ENCODE measurements at regions not wholly inside any gene's neighbourhood (a gene's known extent, or its start where the extent isn't known, plus 50 kb on each side); places are given as distances from the start of the nearest gene placed in this dataset.
A peak's percentile ranks its signal among the peaks of the same experiment; 100 is the strongest.

DNA sequence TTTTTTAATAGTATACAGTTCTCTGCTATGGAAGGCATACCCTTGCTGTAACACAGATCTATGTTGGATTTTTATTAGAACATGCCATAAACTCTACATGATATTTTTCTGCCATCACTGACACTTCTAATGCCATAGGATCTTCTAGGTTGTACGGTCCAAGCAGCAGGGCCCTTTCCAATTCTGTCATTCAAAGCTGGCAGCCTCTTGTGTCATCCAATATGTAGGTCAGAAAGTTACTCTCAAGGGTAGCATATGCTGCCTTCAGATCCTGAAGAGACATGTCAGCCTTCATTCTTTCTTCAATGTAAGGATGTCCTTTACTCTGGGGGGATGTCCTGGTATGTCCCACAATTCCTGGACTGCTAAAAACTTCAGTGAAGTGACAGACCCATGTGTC, 629.2 kb upstream of the USP24 start:
- no peak for DNase-seq

DNA sequence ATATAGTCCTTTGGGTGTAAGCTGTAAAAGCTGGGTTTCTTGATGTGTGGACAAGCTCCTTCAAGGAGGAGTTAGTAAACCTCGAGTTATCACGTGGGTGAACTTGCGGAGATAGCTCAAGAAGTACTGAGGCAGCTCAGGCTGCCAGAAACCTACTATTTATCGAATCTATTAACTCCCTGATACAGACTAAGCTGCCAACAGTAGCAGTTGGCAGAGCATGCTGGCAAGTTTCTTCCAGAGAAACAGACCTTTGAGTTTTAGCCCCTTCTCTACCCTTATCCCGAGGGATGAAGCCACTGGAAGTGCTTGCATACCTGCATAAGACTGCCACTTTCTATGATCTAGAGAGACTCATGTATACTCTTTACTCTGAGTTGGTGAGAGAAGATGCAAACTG, 624.5 kb upstream of the USP24 start:
- DNase-seq = peak; percentile 31

DNA sequence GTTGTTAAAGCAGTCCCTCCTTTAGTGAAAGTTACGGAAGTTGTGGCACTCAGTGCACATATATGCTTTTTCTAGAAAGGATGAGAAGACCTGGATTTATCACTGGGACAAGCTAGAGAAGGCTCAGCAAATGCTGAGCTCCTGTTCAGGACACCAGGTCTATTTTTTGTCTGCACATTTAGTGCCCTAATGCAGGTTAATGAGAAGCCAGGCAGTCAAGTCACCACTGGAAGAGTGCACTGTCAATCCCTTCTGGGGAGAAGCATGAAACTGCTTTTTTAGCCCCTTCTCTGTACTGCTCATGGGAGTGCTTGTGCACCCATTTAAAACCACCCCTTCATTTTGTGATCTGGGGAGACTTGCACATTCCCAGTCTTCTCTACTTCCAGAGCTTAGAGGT, 624.1 kb upstream of the USP24 start:
- DNase-seq = no peak

DNA sequence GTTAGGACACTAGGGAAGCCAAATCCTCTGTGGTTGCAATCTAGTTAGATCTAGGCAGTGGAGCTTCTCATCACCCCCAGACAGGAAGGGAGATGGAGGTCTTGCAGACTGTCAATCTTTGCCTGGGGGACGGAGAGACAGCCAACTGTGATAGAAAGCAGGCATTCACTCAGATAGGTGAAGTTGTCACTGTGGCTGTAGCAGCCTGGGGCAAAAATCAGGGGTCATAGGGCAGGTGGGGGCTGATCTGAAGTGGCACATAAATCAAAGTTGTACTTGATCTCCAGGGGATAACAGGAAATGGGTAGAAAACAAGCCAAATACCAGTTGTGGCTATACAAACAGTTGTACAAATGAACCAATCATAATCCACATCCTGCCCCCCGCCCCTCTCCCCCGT, 620.9 kb upstream of the USP24 start:
- DNase-seq = no peak

DNA sequence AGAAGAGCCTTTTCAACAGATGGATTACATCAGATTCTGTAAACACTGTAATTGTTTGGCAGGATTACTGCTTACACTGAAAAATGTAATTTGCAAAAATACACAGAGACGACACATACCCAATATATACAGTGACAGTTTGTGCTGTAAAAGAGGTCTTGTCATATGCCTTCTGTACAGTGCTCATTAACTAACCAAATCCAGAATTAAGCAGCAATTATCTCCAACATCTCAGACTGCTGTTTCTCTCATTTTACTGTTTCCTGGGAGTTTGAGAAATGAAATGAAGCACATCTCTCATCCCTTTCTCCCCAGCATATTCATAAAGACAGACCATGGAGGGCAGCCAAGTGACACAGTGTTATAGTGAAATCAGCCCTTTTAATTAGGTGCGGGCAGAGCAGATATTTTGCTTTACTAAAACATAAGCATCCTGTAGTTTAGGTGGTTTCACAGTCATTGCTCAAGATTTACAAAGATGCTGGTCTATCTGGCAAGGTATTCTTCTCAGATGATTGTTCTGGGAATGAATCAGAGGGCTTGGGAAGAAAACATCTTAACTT, 618.4 kb upstream of the USP24 start:
- DNase-seq = peak; percentile 80

DNA sequence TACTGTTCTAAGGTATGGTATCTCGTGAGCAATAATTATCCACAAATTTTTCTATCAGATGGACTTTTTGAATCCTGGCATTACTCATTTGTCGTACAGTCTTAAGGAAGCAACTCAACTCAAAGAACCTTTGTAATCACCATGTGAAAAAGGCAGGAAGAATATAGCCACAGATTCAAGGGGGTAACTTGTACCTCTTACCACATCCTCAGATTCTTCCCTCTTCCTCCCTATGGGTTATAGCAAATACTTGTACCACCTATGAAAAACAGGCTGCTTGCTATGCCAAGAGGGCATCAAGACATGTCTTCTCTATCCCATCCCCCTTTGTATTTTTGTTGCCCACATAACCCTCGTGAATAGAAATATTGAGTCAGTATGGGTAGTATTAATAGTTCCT, 616.6 kb upstream of the USP24 start:
- no peak for DNase-seq

DNA sequence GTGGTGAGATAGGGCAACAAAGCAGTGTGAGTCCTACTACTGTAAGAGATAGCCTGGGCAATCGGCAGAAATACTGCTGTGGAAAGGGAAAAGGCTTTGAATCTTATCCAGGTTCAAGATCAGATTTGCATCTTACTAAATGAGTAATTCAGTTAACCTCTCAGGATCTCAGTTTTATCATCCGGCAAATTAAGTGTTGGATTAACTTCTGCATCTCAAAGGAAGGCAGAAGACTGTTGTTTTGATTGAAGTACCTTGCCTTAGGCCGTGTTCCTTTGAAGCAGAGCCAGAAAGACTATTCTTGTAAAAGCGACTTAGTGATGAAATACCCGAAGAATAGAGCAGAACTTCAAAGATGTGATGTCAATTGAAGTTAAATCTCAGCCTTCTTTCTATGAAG, 612.9 kb upstream of the USP24 start:
- DNase-seq = no peak

DNA sequence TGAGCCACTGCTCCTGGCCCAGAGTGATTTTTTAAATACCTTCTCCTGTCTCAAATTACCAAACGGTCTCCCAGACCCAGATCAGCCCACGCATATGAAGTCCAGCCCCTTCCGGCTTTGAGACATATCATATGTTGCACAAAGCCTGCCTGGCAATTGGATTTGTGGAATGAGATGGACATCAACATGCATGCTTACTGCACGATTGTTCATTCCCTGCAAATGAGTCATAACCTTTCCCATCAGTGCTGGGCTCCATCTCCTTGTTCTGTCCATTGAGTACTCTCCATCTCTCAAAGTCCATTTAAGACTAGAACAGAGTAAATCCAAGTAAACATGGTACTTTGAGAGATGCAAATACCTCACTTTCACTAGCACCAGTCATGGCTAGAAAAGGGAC, 612.2 kb upstream of the USP24 start:
- no peak for DNase-seq

DNA sequence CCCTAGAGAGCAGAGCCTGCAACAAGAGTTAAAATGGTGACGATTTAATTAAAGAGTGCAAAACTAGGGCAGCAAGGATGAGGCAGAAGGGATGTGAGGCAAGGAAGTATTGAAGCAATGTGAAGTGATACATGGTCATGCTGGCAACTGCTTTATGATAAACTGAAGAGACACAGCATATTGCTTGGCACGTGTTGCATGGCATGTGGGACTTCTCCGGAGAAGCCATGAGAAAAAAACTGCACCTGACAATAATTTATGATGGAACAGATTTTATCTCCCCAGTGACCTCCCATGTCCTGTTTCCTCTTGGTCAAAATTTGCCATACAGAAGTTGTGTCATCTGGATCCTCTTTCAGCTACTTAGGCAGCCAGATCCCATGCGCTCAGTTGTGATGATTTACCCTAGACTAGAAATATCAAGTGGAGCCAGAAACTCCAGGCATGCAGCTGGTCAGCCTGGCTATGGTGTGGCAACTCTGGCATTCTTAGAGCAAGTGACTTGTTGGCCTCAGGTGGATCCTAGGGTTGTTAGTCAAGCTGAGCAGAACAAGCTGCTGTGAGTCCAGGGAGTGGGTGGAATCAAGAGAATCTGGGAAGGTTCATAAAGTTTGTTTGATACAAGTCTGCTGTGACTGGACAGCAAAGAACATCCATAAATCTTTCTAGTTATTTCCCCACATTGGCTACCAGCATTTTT, 611.4 kb upstream of the USP24 start:
- peak; percentile 89 for DNase-seq

DNA sequence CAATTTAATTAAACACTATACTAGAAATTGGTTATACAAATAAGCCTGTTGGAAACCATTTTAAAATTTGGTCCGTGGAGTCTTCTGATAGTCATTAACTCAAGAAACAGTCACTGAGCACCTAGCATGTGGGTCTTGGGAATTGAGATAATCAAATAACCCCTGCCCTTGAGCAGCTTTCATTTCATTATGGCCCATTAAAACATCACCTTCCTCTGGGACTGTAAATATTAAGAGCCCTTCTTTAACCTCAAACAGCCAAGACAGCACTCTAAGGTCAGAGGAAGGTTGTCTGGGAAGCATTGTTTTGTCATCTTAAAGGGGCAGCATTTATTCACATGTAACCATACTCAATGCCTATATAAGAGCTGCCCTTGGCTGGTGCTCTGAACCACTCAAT, 610.3 kb upstream of the USP24 start:
- DNase-seq = no peak

DNA sequence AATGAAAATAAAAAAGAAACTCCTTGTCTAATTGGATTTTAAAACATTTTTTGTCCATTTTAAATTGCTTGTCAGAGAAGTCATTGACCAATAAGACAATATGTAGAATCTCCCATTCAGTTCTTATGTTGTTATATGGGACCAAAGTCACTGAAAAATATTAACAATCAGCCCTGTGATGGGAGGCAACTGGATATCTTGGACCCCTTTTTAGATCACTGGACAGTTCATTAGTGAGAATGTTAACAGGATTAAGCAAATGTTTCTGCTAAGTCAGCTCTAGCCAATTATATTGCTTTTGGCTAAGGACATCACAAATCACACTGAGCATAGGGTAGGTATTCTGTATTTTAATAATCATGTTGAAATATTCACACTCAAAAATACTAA, 609.1 kb upstream of the USP24 start:
- no peak for DNase-seq

DNA sequence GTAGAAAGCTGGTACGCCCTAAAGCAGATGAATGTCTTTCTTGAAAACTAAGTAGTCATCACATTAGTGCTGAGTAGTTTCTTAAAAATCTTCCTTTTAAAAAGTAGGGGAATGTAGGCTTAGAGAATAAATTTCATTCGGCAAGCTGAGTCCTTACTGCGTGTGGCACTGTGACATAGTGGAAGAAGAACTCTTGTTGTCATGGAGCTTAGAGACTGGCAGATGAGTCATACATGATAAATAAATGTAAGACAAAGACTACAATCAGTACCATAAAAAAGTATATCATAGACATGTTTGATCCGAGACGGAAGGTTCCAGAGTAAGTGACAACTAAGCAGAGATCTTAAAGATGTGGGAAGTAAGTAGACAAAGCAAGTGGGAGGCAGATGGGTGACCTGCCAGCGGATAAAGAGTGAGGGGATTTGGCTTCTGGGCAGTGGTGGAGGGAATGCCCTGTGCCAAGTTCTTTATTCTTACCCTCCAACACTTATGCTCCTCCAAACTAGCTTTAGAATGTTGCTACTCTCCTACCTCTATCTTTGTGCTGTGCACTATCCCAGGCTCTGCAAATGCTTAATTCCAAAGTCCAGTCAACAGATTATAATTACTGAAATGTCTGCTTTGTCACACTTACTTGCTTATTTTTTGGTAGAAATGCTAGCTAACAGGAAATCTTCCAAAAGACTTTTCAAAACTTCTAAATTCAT, 608.5 kb upstream of the USP24 start:
- DNase-seq = peak; percentile 18

DNA sequence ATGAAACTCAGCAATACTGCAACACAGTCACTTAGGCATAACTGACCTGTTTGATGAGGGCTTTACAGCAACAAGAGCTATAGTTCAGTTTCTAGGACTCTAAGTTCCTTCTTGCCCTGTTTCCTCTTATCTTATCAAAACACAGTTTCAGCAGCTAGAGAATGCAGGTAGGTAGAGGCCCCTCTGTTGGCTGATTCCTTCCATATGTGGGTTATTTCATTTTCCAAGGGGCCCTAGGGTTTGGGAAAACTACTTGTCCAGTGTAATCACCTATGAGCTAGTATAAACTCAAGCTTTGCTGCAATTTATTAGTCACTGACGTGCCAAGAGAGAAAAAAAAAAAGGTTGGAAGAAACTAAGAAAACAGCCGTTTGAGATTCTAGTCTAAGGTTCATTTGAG, 607.7 kb upstream of the USP24 start:
- no peak for DNase-seq

DNA sequence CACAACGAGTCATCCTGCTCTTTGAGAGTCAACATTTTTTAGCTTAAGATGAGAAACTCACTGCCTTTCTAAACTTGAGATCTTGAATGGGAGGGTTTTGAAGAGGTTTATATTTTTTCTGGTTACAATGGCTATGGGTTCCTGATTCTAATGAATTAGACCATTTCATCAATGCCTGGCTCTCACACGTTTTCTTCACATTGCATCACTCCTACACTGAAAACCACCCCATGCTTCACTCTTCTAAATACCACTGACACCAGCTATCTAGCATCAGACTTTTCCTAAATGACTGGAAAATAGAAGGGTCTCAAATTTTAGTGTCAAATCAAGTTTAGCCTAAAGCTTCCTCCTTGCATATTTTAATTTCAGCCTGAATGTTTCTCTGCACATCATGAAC, 606.1 kb upstream of the USP24 start:
- no peak for DNase-seq

DNA sequence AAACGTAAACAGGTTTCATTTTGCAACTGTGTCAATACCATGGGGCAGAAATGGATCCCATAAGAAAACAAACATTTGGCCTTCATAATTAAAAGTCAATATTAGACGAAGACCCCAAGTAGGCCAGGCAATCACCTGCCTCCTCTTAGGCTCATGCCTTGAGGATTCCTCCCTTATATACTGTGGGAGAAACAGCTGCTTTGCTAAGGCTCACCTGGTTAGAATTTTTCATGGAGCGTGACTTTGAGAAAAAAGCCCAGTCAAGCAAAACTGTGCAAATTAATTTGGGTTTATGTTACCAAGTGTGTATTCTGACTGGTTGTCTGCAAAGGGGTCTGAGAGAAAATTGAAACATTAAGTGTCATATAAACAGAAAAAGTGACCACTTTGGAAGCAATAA, 605.3 kb upstream of the USP24 start:
- no peak for DNase-seq

DNA sequence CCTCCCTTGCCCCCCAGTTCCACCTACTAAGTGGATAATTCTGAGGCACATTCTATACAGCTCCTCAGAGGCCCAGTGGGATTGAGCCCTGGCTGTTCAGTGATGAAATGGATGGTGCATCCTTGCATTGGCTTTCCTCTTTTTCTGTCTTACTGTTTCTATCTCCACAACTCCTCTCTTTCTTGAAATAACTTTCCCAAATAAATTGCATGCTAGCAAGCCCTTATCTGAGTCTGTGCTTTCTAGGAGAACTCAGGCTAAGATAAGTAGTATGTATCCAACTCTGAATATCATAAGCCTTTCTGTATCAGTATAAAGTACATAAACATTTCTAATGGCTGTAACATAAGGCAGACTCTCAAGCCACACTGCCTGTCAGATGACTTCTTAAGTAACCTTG, 603.8 kb upstream of the USP24 start:
- no peak for DNase-seq

DNA sequence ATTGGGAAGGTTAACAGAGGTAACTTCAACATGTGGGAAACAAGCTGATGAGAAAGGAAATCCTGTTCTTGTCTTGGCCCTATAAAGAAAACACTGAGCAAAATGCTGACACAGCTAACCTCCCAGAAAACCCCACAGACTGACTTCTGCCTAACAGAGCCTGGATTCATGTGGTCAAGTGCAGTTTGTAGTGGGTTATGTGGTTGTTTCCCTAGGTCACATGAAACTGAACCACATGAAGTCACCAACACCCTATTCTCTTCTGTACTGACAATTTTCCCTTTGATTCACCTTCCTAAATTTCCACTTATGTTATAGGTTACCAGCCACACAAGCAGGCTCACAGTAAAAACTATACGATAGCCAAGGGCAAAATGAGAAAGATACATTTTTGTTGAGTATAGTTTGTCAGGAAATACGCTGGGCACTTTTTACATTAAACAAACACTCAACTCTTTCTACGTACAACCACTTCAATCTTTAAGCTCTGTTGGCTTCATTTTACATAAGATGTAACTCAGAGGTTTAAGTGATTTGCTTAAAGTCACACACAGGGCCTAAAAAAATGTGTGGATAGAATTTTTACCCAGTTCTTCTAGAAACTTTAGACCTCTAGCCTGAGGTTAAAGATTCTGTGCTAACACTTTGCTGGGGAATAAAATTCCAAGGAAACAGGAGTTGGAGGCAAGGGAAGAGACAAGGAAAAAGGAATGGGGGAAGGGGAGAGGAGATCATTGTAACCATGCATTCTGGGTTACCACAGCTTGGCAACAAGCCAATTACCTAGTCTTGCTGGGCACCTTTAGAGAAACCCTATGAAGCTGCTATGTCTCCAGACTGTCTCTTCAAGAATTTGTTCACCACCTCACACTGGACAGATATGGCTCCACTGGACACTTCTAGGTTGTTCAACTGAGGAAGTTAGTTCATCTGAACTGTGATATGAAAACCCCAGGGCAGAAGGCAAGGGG, 601.6 kb upstream of the USP24 start:
- no peak for DNase-seq

DNA sequence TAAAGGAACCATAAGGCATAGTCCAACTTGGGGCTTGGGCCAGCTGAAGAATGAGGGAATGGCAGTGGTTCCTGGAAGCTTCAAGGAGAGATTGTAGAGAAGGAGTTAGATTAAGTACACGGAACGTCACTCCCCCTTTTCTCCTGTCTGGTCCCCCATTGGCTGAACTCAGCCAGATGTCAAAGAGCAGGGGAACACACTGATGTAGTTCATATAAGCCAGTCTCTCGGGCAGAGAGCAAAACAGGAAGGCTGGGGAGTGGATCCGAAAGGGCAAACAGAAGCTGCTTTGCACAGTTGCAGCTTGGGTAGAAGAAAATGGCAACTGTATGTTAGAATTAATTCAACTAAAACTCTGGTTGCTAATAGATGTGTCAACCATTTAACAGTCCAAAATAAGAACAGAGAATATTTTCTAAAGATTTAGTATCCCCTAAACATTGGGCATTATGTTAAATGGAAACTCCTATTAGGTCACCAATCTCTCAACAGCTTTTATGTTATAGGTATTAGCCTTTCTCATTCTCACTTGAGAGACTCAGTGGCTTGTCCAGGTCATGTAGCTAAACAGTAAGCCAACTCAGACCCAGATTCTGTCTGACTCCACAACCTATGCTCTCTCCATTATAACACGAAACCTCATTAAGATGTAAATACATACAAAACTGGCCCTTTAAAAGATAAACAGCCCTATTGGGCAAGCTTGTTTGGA, 600.7 kb upstream of the USP24 start:
- no peak for DNase-seq

DNA sequence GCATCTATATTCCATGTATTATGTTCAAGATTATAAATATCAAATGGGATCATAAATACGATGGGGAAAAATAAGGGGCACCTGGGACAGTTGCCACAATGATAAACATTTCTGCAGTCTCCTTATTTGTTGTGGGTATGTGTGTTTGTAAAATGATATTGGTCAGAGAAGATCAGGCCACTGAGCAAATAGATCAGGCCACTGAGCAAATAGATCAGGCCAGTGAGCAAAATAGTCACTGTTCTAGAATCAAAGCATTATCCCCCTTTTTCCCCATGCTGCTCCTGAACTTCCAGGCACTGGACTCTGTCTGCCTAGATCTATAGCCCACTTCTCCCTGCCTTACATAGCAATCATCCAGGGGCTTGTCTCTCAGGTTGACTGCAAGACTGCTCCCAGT, 599.8 kb upstream of the USP24 start:
- DNase-seq = no peak

DNA sequence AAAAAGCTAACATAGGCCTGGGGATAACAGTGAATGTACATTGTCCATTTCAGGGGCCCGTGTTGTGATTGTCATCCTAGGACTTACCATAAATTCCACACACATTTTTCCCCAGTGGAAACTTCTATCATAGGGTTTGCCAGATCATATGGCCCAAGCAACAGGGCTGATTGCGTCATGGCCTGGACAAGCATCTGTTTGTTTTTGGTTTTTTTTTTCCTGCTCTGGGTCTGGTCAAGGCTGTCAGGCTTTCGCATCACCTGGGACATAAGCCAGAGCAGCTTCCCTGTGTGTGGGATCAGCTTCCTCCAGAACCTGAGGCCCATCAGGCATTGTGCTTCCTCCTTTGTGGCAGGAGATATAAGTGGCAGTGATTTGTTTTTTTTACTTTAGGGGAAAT, 598.5 kb upstream of the USP24 start:
- DNase-seq = no peak

DNA sequence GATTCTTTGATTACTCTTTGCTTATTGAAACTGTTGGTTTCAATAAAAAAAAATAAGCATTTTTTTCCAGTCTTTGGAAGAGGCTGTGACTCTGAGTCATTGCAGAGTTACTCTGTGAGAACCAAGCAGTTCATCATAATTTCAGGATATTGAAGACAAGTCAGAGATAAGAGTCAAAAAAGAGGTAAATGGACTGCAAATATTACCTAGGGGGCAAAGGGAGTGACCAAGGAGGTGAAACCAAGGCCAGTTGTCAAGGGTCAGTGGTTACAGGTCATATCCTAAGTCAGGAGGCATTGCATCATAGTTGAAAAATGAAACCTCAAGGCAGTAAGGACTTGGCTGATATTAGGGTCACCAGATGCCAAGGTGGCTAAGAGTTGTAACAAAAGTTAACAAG, 597.1 kb upstream of the USP24 start:
- DNase-seq = no peak

DNA sequence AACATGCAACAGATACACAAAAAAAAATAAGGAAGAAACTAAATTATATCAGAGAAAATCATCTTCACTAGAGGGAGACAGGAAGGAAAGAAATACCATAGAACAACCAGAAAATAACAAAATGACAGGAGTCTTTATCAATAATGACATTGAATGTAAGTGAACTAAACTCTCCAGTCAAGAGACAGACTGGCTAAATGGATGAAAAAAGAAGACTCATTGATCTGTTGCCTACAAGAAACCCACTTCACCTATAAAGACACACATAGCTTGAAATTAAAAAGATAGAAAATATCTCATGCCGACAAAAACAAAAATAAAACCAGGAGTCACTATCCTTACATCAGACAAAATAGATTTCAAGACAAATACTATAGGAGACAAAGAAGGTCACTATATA, 593.1 kb upstream of the USP24 start:
- DNase-seq = no peak

DNA sequence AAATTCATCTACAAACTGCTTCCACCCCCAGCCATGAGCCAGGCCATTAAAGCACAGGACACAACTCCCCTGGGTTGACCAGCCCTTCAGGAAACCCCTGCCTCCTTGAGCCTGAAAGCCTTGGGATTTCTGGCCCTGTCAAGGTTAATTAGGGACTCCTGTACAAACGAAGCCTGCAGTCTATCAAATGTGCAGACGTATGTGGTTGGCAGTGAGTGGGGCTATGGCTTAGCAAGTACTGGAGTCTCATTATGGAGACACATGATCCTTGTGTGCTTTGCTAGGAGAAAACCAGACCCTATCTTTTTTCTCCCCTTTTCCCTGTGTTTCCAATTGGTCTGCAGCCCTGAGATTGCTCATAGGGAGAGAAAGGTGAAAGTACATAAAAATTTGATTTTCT, 588.3 kb upstream of the USP24 start:
- no peak for DNase-seq

Data from NCI-H446 treated with DMSO at 0.1 percent for 48 hours (cell line).